Activated naive CD4-positive, alpha-beta T cell treated with anti-CD3 and anti-CD28 coated beads, Interleukin-2, amount 50 U/mL, for 72 hours (primary cell): ENCODE measurements at regions not wholly inside any gene's neighbourhood (a gene's known extent, or its start where the extent isn't known, plus 50 kb on each side); places are given as distances from the start of the nearest gene placed in this dataset.

Experiments
- ATAC-seq, 2 donors: fragments of 150-1000 bp; cut with Tn5 transposase; 2 replicates each; pipeline ENCODE4 v1.10.0; 2021; ENCODE audit warnings: mild to moderate bottlenecking in 2 of 2, moderate library complexity in 2 of 2
- DNase-seq, 2 donors: peaks; one replicate each; pipeline ENCODE4 v3.0.0; 2021 to 2022; ENCODE audit warnings: low spot score in 2 of 2
- H3K27ac Mint-ChIP-seq, 2 donors: one replicate each; pipeline ENCODE4 v1.8.0; 2022; ENCODE audit warnings: mild to moderate bottlenecking in 2 of 2, mixed read lengths in 2 of 2
- H3K36me3 Mint-ChIP-seq, 2 donors: one replicate each; pipeline ENCODE4 v1.8.0; 2022; ENCODE audit warnings: mixed read lengths in 2 of 2
- H3K9me3 Mint-ChIP-seq, 2 donors: one replicate each; pipeline ENCODE4 v1.8.0; 2022; ENCODE audit warnings: mixed read lengths in 2 of 2

- Mint-ChIP-seq H3K9me3 (no peaks in the 10 kb centered on the region), H3K27ac (no peak overlapping the region), H3K36me3 (no peaks in the 10 kb centered on the region)
- no peak for DNase-seq
- no peak for ATAC-seq
These were observed 123.7 kb downstream of the FOXD2 start for GRCh38 chr1:47561523-47562007.

GRCh38 chr1:47562147-47562546 lies 124.3 kb downstream of the FOXD2 start:
- no peaks in the 10 kb centered on the region for H3K9me3 Mint-ChIP-seq
- DNase-seq (no peak), ATAC-seq (no peak)
- H3K27ac Mint-ChIP-seq: no peak overlapping the region
- H3K36me3 Mint-ChIP-seq: no peaks in the 10 kb centered on the region

- H3K36me3 Mint-ChIP-seq: no peaks in the 10 kb centered on the region
- H3K27ac Mint-ChIP-seq: no peak overlapping the region
- ATAC-seq (no peak), DNase-seq (no peak)
- H3K9me3 Mint-ChIP-seq: no peaks in the 10 kb centered on the region
These were observed 125.0 kb downstream of the FOXD2 start for GRCh38 chr1:47562799-47563198.

- H3K9me3 Mint-ChIP-seq: no peaks in the 10 kb centered on the region
- ATAC-seq: no peak
- H3K36me3 Mint-ChIP-seq: no peaks in the 10 kb centered on the region
- H3K27ac Mint-ChIP-seq: no peak overlapping the region
- DNase-seq: no peak
These were observed 125.4 kb downstream of the FOXD2 start for GRCh38 chr1:47563201-47563600.

GRCh38 chr1:47564570-47564969 lies 126.7 kb downstream of the FOXD2 start:
- ATAC-seq (no peak), DNase-seq (no peak)
- Mint-ChIP-seq H3K27ac (no peak overlapping the region), H3K36me3 (no peaks in the 10 kb centered on the region), H3K9me3 (no peaks in the 10 kb centered on the region)

- H3K27ac Mint-ChIP-seq: no peak overlapping the region
- ATAC-seq (no peak), DNase-seq (no peak)
- H3K36me3 Mint-ChIP-seq: no peaks in the 10 kb centered on the region
- H3K9me3 Mint-ChIP-seq: no peaks in the 10 kb centered on the region
These were observed 127.2 kb downstream of the FOXD2 start for GRCh38 chr1:47565092-47565491.

GRCh38 chr1:47565676-47566075 lies 127.8 kb downstream of the FOXD2 start:
- Mint-ChIP-seq H3K27ac (no peak overlapping the region), H3K36me3 (no peaks in the 10 kb centered on the region), H3K9me3 (no peaks in the 10 kb centered on the region)
- DNase-seq (no peak), ATAC-seq (no peak)

GRCh38 chr1:47568763-47569162 lies 130.9 kb downstream of the FOXD2 start:
- Mint-ChIP-seq H3K36me3 (no peaks in the 10 kb centered on the region), H3K27ac (no peak overlapping the region), H3K9me3 (no peaks in the 10 kb centered on the region)
- ATAC-seq: no peak
- no peak for DNase-seq

- no peak for DNase-seq
- ATAC-seq: no peak
- no peak overlapping the region for H3K27ac Mint-ChIP-seq
- no peaks in the 10 kb centered on the region for H3K36me3 Mint-ChIP-seq
- no peaks in the 10 kb centered on the region for H3K9me3 Mint-ChIP-seq
These were observed 131.4 kb downstream of the FOXD2 start for GRCh38 chr1:47569261-47569660.

GRCh38 chr1:47569681-47570470 lies 132.0 kb downstream of the FOXD2 start:
- ATAC-seq (no peak), DNase-seq (no peak)
- Mint-ChIP-seq H3K36me3 (no peaks in the 10 kb centered on the region), H3K9me3 (no peaks in the 10 kb centered on the region), H3K27ac (no peak overlapping the region)

GRCh38 chr1:47571161-47571560 lies 133.3 kb downstream of the FOXD2 start:
- no peaks in the 10 kb centered on the region for H3K9me3 Mint-ChIP-seq
- ATAC-seq: no peak
- H3K27ac Mint-ChIP-seq: no peak overlapping the region
- H3K36me3 Mint-ChIP-seq: no peaks in the 10 kb centered on the region
- no peak for DNase-seq

- H3K9me3 Mint-ChIP-seq: no peaks in the 10 kb centered on the region
- no peaks in the 10 kb centered on the region for H3K36me3 Mint-ChIP-seq
- no peak overlapping the region for H3K27ac Mint-ChIP-seq
- no peak for DNase-seq
- no peak for ATAC-seq
These were observed 134.1 kb downstream of the FOXD2 start for GRCh38 chr1:47571952-47572351.

- ATAC-seq: no peak
- Mint-ChIP-seq H3K9me3 (no peaks in the 10 kb centered on the region), H3K27ac (no peak overlapping the region), H3K36me3 (no peaks in the 10 kb centered on the region)
- no peak for DNase-seq
These were observed 135.0 kb downstream of the FOXD2 start for GRCh38 chr1:47572731-47573430.

GRCh38 chr1:47574451-47575165 lies 136.8 kb downstream of the FOXD2 start:
- ATAC-seq (no peak), DNase-seq (no peak)
- Mint-ChIP-seq H3K27ac (no peak overlapping the region), H3K9me3 (no peaks in the 10 kb centered on the region), H3K36me3 (no peaks in the 10 kb centered on the region)

GRCh38 chr1:47575855-47576757 lies 138.3 kb downstream of the FOXD2 start:
- no peak for DNase-seq
- H3K9me3 Mint-ChIP-seq: no peaks in the 10 kb centered on the region
- H3K36me3 Mint-ChIP-seq: no peaks in the 10 kb centered on the region
- no peak overlapping the region for H3K27ac Mint-ChIP-seq
- no peak for ATAC-seq

- ATAC-seq (no peak), DNase-seq (no peak)
- H3K9me3 Mint-ChIP-seq: no peaks in the 10 kb centered on the region
- H3K27ac Mint-ChIP-seq: no peak overlapping the region
- no peaks in the 10 kb centered on the region for H3K36me3 Mint-ChIP-seq
These were observed 138.9 kb downstream of the FOXD2 start for GRCh38 chr1:47576758-47577115.
